SKM-1 treated with dmso at 0.1 percent for 144 hours (cell line): ENCODE measurements at regions not wholly inside any gene's neighbourhood (a gene's known extent, or its start where the extent isn't known, plus 50 kb on each side); places are given as distances from the start of the nearest gene placed in this dataset.

Source experiments
- DNase-seq: peaks from one replicate; lab custom pipeline; 2025; ENCODE audit not compliant: unreplicated experiment; lab: John Stamatoyannopoulos, UW

DNA sequence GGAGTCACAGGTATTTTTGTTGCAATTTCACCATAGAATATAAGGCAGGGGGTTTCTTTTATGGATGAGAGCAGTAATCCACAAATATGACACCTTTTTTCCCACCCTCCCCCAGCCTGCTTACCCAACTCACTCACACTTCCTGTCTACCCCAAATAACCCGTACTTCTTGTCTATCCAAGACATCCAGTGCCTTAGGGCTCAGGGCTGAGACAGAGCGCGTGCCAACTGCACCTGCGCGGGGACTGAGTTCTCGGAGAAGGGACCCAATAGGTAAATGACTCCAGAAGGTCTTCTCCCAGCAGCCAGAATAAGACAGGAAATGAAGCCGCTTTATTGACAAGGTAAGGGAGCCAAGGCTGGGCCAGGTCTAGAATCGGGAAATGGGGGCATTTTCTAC lies 369.1 kb downstream of the SIPA1L2 start:
- no peak for DNase-seq

DNA sequence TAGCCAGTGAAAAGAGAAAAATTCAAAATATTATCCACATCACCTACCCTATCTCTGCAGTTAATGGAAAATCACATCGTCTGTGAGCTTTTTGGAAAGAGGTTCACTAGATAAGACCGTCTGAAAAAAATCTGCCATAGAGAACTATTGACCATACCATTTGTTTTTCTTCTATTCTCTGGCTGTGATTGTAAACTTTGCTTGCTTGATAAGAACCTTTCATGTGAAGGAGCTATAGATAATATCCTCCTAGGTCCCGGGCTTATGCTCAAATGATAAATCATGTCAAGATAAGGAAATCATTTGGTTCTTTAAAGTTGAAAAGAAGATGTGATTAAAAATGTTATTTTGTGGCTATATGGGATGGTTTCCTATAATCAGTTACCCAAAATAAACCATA lies 369.9 kb downstream of the SIPA1L2 start:
- DNase-seq = no peak

DNA sequence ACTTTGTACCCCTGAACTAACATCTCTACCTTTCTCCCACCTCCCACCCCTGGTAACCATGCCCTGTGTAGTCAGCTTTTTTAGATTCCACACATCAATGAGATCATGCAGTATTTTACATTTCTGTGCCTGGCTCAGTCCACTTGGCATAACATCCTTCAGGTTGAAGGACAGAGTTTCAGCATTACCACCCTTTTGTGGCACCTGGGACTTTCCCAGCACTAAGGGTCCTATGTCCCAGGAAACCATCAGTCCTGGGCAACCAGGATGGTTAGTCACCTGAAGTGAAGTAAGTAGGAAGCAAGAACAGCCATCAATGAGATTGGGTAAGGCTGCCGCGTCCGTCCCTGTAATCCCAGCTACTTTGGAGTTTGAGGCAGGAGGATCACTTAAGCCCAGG lies 370.6 kb downstream of the SIPA1L2 start:
- no peak for DNase-seq

DNA sequence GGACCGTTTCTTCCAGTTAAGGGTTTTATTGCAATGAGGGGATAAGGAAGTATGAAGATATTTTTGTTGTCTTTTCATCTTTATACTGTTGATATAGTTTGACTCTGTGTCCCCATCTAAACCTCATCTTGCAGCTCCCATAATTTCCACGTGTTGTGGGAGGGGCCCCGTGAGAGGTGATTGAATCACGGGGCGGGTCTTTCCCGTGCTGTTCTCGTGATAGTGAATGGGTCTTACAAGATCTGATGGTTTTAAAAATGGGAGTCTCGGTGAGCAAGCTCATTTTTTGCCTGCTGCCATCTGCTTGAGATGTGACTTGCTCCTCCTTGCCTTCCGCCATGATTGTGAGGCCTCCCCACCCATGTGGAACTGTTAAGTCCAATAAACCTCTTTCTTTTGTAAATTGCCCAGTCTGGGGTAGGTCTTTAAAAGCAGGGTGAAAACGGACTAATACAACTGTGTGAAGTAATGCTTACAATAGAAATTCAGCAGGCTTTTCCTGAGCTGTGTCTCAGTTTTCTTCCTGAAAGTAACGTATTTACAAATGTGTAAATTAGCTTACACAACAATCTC lies 377.3 kb downstream of the SIPA1L2 start:
- DNase-seq = no peak

DNA sequence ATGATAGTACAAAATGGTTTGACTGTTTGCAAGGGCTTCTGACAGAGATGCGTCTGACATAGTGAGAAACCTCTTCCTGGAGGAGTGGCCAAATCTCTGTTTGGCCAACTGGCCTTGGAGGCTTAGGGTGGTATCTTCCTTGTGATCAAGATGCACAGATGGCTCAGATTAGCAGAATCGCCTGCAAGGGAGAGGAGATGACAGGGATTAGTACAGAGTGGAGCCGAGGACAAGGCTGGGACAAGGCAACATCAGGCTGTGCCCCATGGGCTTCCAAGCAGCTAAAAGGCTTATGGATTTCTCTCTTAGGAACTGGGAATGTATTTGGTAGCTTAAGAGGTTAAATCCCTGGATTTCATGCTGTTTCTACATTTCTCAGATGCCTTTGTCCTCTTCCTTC lies 379.1 kb downstream of the SIPA1L2 start:
- DNase-seq = no peak

DNA sequence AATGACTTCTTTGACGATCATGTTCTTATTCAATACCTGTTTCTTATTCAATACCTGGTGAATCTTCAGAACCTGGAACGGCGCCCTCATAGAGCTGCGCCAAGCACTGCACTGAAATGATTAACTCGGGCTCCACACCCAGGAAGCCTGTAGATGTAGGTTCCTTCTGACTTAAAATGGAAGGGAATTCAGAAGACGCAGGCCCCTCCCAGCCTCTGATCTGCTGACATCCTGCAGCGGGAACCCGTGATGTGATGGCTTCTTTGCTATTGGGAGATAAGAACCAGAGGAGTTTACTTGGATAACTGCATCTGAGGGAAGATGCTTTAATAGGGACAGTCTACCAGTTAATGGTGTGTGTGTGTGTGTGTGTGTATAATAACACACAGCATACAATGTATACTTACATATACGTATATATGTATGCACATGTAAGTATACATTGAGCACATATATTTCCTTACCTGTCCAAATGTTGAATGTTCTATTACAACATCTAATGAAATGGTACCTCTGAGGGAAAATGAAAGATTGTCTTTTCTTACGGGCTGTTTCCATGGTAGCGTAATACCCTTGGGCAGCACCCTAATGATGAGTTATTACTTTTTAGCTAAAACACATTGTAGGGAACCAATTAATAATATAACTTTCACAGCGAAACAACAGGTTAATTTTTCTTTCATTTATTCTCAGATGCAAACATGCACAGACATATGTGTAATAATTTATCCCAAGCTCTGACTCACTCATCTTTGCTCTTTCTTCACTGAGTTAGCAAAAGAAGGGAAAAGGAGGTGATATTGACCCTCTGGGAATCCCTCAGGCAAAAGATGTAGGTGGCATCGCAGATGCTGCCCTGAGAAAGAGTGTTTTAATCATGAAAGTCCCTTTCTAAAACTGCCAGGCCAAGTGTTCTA lies 379.8 kb downstream of the SIPA1L2 start:
- no peak for DNase-seq

DNA sequence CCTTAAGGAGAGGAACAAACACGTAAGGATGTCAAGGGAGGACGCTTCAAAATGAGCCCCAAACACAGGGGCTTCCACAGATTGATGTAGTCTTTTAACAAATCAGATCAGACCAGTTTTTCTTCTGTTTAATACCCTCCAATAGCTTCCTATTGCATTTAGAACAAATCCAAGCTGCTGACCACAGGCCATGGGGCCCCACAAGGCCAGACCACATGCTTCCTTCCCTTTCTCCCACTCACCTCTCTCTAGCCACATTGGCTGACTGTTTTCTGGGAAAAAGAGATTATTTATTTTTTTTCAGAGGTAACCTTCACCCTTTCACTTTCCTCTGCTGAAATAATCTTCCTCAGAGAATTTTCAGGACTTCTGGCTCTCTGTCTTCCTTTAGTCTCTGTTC lies 380.6 kb downstream of the SIPA1L2 start:
- no peak for DNase-seq

DNA sequence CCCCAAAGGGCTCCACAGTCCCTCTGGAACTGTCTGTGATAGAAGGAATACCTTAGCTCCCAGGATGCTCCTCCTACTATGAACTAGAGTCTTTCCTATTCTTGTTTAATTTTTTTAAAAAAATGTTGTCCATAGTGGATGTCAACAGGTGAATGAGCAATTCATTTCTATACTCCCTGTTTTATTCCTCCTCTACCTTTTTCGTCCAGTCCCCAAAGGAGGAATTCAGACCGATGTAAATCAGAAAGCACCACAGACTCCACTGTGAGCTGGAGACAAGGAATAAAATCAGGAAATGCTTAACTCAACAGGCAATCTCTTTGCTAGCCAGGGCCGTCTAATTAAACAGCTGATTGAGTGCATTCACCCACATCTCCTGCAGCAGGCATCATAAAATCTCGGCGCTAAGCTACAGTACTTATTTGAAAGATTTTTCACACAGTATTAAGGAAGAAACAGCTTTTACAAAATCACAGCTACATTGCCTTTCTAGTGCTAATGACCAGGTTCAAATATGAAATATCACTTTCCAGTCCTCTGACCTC lies 381.6 kb downstream of the SIPA1L2 start:
- DNase-seq = no peak

DNA sequence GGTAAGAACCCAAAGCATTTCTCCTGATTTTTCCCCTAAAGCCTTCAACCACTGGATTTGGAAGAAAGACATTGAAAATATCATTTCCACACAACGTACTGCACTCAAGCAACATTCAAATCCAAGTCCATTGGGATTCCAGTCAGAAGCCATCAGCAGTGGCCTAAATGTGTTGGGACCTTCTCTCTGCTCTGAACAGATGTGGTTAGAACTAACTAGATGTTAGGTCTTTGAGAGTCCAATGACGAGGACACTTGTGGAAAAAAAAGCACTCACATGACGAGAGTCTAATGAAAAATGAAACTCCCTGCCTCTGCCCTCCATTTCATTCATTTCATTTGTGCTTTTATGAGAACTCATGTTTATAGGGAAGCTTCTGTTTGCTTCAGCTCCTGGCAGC lies 382.3 kb downstream of the SIPA1L2 start:
- DNase-seq = no peak

DNA sequence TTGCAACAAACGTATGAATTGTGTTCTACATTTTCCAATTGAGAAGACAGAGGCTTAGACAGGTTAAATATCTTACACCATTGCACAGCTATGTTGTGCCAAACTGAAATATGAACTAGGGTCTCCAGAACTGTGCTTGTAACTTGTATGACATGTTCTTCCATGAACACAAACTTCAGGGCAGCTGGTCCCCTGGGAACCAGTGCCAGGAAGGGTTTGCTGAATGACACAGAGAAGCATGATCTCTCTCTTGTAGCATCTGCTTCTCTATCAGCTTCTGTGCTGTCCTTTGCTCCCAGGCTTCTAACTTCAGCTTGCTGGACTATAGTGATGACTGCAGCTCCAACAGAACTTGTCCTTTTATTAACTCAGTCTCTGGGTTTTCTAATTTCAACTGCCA lies 385.5 kb downstream of the SIPA1L2 start:
- no peak for DNase-seq

DNA sequence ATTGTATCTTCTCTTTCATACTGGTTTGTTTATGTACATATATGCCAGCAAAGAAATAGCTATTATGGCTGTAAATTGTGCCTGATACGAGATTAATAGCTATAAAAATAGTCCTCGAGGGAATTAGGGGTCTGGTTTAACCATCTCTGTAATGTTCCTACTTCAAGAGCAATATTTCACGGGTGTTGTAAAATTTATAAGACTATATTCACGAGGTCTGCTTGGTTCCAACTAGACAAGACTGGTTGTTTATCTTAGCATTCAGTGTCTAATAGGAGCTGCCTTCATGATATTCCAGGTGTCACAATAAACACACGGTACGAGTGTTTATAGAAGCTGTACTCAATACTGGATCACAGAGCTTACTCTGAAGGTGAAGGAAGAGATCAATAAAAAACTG lies 389.9 kb downstream of the SIPA1L2 start:
- no peak for DNase-seq

DNA sequence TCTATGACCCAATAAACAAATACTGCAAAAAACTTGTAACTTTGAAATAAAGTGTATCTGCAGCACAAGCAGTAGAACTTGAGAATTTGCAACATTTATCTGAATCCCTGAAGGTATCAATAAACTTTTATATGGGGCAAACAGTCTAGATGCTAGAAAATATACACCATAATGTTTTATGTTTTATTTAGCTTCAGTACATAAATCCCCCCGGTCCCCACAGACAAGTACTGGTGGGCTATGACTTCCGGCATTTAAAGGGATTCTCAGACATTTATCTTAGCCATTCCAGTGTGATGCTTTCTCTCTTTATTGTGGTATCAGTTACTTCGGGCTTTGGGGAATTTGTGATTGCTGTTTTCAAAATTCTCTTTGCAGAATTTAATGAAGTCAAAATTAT lies 390.4 kb downstream of the SIPA1L2 start:
- no peak for DNase-seq

DNA sequence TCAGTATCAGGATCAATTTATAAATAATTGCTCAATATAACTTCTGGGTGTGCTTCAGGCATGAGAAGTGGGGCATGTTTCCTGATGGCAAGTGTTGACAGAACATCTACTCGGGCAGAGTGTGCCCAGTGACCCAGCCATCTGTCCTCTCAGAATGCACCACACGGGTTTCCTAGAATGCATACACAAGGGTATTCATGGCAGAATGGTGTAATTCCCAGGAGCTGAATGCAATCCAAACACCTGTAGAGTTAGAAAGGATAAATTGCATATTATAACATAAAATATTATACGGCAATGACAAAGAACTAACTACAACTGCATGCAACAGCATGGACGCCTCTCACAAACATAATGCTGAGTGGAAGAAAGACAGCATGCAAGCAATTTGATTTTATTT lies 391.9 kb downstream of the SIPA1L2 start:
- no peak for DNase-seq

DNA sequence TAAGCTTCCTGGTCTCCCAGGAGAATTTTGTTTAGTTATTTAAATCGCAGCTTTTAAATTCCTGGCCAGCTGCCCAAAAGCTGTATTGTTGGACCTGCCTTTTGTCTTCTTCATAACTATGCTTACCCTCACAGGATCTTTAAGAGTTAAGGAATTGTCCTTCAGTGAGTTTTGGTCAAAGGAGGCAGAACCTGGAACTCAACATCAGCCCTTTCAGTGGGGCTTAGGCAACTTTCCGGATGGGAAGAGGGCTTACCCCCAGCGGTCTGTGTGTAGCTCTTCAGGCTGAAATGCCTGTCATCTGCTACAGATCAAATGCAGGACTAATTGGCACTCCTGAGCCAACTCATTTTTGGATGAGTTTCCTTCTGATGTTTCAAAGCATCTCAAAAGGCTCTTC lies 402.6 kb downstream of the SIPA1L2 start:
- no peak for DNase-seq

DNA sequence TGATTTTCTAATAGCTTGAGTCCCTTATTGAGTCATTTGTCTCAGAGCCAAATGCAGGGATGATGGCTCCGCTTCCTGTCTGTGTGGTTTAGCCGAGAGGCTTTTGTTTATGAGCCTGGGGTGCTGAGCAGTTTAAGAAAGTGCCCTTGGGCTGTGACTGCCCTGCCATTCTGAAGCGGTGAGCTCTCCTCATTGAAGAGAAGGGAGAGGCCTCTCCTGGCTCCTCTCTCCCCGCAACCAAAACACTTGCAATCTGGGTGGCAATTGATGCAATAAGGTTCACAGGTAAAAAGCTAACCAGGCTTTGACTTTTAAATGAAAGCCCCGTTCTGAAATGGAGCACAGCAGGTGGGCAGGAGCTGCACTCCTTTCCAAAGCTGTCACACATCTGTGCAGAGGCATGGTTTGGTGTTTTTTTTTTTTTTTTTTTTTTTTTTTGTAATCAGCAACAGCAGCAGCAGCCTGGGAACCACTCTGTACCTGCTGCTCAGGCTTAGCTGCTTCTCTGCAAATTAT lies 403.7 kb downstream of the SIPA1L2 start:
- DNase-seq = no peak

DNA sequence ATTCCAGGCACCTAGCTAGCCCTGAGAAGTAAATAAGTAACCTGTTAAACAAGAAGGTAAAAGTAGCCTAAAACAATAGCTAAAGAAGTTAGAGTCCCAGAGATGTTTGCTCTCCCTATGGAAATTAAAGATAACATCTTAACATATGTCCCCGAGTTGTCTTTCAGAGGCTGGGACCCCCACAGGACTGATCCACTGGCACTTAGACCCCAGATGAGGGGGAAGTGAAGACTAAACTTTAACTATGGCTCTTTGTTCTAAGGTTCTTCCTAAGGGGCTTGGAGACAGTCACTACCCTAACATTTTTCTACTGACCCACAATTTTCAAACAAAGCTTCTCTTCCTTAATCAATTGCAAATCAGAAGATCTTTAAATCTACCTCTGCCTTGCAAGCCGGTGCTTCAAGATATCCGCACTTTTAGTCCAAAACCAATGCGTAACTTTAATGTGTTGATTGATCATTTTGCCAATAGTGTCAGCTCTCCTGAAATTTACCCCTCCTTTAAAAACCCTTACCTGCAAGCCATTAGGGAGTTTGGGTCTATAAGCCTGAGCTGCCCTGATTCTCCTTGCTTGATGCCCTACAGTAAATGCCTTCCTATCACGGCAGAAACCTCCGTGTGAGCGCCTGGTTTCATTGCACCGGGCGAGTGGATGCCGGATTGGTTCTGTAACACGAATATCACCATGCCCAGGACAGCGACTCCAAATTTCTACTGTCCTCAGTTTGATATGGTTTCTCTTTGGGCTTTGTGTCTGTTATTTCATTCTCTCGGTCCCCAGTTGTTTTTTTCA lies 404.4 kb downstream of the SIPA1L2 start:
- DNase-seq = no peak

DNA sequence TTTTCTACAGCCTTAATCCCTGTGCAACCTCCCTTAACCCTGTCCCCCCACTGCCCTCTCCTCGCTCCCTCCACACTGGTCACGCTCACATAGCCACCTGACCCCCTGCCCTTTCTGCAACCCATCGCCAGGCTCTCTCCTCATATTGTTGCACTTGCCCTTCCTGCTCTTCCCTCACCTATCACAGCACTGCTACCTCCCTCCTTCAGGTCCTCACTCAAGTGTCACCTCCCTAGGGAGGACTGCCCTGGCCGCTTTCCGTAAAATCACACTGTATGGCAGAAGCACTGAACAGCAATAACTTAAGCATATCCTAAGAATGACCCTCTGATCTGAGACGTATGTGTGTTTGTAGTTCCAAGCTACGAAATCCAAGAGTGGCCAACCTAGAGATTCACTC lies 406.0 kb downstream of the SIPA1L2 start:
- no peak for DNase-seq

DNA sequence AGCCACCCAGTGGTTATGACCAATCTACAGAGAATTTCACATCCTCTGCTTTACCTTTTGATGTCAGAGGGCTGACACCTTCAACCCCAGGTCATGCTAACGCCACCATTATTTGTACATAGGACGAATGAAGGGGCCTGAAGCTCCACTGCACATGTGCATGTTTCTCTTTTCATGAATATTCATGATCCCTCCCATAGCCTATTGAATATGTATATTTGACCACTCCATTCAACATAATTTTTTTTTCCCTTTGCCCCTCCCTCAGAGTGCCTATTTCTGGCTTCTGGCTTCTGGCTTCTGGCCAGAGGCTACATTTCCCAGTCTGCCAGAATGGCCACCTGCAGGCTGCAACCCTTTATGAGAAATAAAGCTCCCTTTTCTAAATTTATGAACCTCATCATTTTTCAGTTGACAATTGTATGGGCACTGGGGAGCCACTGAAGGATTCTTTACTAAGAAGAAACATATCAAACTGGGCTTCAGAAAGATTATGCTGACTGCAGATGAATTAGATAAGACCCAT lies 406.7 kb downstream of the SIPA1L2 start:
- DNase-seq = no peak

DNA sequence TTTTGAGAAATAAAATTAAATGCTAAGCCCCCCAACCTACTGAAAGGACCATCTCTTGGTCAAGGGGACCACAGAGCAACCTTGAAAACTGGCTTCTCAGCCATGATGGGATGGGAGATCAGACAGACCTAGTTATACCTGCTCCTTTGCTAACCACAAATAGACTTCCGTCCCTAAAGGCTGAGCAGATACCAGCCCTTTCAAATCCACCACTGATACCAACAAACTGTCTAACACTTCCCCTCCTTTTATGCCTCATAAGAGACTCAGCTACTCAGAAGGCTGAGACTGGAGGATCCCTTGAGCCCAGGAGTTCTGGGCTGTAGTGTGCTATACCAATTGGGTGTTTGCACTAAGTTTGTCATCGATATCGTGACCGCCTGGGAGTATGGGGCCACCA lies 407.3 kb downstream of the SIPA1L2 start:
- no peak for DNase-seq

DNA sequence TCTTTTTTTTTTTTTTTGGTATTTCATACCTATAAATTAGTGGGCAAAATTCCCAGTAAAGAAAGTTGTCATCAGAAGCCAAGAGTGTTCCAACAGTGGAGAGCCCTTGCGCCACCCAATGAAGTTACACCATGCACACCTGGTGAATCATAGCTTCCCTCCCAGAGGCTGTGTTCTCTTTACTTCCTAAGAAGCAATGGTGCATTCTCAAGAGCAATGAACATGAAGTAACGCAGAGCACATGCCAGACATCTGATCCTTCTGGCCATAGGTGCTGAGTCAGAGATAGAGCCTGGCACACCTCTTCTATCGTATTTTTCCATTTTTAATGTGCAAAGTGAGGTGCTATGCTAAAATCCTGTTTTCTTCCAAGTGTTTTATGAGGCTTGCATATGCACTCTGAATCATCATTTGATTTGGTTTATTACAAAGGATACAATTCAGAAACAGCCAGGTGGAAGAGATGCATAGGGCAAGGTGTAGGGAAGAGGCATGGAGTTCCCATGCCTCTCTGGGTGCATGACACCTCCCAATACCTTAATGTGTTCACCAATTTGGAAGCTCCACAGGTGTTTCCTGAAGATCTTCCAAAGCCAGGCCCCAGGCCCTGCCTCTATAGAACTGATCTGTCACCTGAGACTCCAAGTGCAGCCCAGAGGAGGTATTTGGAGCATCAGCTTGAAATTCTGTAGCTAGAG lies 408.0 kb downstream of the SIPA1L2 start:
- no peak for DNase-seq
